ENCODE measurements at regions not wholly inside any gene's neighbourhood (a gene's known extent, or its start where the extent isn't known, plus 50 kb on each side); places are given as distances from the start of the nearest gene placed in this dataset.

GRCh38 chr12:90393652-90394051 lies 561.3 kb downstream of the CCER1 start:
- DNase-seq: no peak

GRCh38 chr12:90393089-90393488 lies 561.9 kb downstream of the CCER1 start:
- peak; percentile 1 for DNase-seq

GRCh38 chr12:90390947-90391346 lies 564.0 kb downstream of the CCER1 start:
- peak; percentile 1 for DNase-seq

- no peak for DNase-seq
These were observed 586.9 kb downstream of the CCER1 start for GRCh38 chr12:90368081-90368480.

- DNase-seq: peak; percentile 69
These were observed 588.7 kb downstream of the CCER1 start for GRCh38 chr12:90366286-90366685.

GRCh38 chr12:90360300-90360699 lies 594.7 kb downstream of the CCER1 start:
- DNase-seq: no peak

GRCh38 chr12:90355711-90356355 lies 599.1 kb downstream of the CCER1 start:
- no peak for DNase-seq

GRCh38 chr12:90343966-90344365 lies 611.0 kb downstream of the CCER1 start:
- DNase-seq: no peak

- DNase-seq: no peak
These were observed 612.9 kb downstream of the CCER1 start for GRCh38 chr12:90342081-90342480.

- no peak for DNase-seq
These were observed 615.1 kb downstream of the CCER1 start for GRCh38 chr12:90339837-90340236.

- DNase-seq: no peak
These were observed 616.6 kb downstream of the CCER1 start for GRCh38 chr12:90338365-90338764.

- no peak for DNase-seq
These were observed 618.0 kb downstream of the CCER1 start for GRCh38 chr12:90337018-90337417.

- peak; percentile 62 for DNase-seq
These were observed 619.4 kb downstream of the CCER1 start for GRCh38 chr12:90335566-90335965.

- DNase-seq: peak; percentile 33
These were observed 621.0 kb downstream of the CCER1 start for GRCh38 chr12:90333939-90334338.

GRCh38 chr12:90333424-90333823 lies 621.6 kb downstream of the CCER1 start:
- no peak for DNase-seq

GRCh38 chr12:90331821-90332220 lies 623.2 kb downstream of the CCER1 start:
- peak; percentile 8 for DNase-seq

- DNase-seq: no peak
These were observed 622.6 kb upstream of the ATP2B1 start for GRCh38 chr12:90331262-90331661.

GRCh38 chr12:90327793-90328743 lies 619.4 kb upstream of the ATP2B1 start:
- no peak for DNase-seq

- no peak for DNase-seq
These were observed 614.6 kb upstream of the ATP2B1 start for GRCh38 chr12:90323217-90323616.

- DNase-seq: no peak
These were observed 613.4 kb upstream of the ATP2B1 start for GRCh38 chr12:90322006-90322405.

- no peak for DNase-seq
These were observed 612.7 kb upstream of the ATP2B1 start for GRCh38 chr12:90321369-90321768.

GRCh38 chr12:90311561-90311960 lies 602.9 kb upstream of the ATP2B1 start:
- DNase-seq: no peak

- no peak for DNase-seq
These were observed 596.7 kb upstream of the ATP2B1 start for GRCh38 chr12:90305379-90305778.

- DNase-seq: no peak
These were observed 595.6 kb upstream of the ATP2B1 start for GRCh38 chr12:90304231-90304630.

All from fibroblast of skin of abdomen (primary cell).